ENCODE measurements at regions not wholly inside any gene's neighbourhood (a gene's known extent, or its start where the extent isn't known, plus 50 kb on each side); places are given as distances from the start of the nearest gene placed in this dataset.

GRCh38 chr3:17979911-17980310, 237.5 kb upstream of the TBC1D5 start:
- DNase-seq = no peak

- no peak for DNase-seq
These were observed 236.8 kb upstream of the TBC1D5 start for GRCh38 chr3:17979252-17979651.

DNA sequence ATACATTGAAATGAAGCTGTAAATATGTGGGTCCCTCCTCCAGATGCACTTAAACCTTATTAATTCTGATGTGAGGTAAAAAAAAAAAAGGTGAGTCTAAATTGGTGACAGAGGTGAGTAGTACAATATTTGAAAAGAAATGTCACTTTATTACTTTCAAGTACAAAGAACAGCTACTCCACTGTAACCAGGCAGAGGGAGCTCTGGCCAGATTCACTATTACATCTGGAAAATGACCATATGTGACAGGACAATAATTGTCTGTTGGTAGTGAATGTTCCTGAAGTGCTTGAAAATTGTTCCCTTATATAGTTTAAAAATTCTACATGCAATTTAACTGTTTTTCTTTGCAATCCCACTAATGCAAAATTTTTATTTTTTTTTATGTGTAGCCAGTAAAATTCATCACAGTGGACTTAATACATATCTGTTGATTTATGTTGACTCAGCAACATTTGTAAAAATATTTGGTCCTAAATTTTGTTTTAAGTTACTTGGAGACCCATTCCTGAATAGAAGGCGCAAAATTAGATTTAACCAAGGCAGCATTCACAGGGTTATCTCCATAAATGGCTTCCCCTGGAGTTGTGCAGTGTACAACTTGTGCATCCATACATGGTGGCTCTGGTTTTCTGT, 231.9 kb upstream of the TBC1D5 start:
- no peak for DNase-seq

- DNase-seq = no peak
These were observed 230.8 kb upstream of the TBC1D5 start for GRCh38 chr3:17972959-17973906.

DNA sequence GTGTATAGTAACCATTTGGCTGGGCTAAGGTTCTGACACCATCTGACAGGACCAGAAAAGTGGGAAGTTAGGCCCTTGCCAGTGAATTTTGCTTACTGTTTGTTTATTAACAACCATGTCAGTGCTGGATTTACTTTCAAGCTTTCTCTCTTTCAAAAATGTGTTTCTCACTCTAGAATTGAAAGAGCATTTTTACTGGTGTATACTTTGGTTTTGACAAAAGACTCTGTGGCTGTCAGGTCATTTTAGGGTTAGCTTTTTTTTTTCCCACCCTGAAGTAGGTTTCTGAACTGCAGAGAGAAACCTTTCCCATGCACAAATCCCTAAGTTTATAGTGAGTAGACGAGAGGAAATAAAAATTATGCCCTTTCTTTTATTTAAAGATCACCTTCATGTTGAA, 230.0 kb upstream of the TBC1D5 start:
- no peak for DNase-seq

DNA sequence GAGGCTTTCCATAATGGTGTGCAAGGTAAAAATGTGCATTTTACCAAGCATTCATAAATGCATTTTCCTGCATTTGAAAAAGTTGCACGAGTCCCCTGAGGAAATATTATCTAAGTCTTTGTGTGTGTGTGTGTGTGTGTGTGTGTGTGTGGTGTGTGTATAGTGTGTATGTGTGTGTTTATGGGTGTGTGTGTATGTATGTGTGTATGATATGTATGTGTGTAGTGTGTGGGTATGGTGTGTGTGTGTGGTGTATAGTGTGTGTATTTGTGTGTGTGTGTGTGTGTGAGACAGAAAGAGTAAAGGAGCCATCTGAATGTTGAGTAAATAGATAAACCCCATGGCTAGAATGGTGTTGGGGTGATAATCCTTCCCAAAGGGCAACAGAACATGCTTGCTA, 229.6 kb upstream of the TBC1D5 start:
- DNase-seq = no peak

- DNase-seq = no peak
These were observed 227.6 kb upstream of the TBC1D5 start for GRCh38 chr3:17969985-17970568.

DNA sequence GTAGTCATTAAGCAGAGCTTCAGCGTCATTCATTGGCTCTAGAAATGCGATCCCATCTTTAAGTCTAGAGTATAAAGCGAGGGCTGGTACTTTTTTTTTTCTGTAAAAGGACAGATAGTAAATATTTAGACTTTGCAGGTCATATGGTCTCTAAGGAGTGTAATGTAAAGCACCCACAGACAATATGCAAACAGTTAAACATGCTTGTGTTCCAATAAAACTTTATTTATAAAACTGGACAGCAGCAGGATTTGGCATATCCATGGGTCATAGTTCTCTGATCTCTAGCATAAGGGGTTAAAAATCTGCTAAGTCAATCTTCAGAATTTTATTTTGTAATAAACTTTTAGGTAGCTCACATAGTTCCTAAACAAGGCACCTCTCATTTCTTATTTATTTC, 226.8 kb upstream of the TBC1D5 start:
- no peak for DNase-seq

- no peak for DNase-seq
These were observed 225.6 kb upstream of the TBC1D5 start for GRCh38 chr3:17967953-17968607.

GRCh38 chr3:17967111-17967510, 224.7 kb upstream of the TBC1D5 start:
- no peak for DNase-seq

GRCh38 chr3:17965331-17965730, 222.9 kb upstream of the TBC1D5 start:
- DNase-seq = no peak

- DNase-seq = no peak
These were observed 221.7 kb upstream of the TBC1D5 start for GRCh38 chr3:17964108-17964507.

DNA sequence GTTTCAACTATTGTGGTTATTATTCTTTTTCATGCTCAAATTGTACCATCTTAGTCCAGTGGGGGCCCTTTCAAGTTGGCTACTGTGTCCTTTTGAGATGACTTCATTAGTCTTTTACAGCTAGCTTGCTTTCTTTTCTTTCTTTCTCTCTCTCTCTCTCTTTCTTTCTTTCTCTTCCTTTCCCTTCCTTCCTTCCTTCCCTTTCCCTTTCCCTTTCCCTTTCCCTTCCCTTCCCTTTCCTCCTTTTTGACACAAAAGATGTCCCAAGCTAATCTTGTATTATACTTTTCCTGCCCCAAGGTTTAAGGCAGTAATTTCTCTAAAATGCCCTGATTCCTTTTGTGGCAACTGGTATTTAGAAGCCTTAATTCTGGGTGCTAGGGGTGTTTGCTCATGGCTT, 213.0 kb upstream of the TBC1D5 start:
- no peak for DNase-seq

- no peak for DNase-seq
These were observed 212.4 kb upstream of the TBC1D5 start for GRCh38 chr3:17954801-17955200.

DNA sequence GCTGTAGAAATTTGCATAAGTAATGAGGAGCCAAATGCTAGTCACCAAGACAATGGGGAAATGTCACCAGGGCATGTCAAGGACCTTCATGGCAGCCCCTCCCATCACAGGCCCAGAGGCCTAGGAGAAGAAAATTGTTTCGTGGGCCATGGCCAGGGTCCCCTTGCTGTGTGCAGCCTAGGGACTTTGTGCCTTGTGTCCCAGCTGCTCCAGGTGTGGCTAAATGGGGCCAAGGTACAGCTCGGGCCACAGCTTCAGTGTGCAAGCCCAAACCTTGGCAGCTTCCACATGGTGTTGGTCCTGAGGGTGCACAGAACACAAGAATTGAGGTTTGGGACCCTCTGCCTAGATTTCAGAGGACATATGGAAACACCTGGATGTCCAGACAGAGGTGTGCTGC, 208.8 kb upstream of the TBC1D5 start:
- no peak for DNase-seq

GRCh38 chr3:17949101-17949500, 206.7 kb upstream of the TBC1D5 start:
- DNase-seq = no peak

- no peak for DNase-seq
These were observed 205.4 kb upstream of the TBC1D5 start for GRCh38 chr3:17947833-17948232.

- no peak for DNase-seq
These were observed 204.2 kb upstream of the TBC1D5 start for GRCh38 chr3:17946619-17947018.

DNA sequence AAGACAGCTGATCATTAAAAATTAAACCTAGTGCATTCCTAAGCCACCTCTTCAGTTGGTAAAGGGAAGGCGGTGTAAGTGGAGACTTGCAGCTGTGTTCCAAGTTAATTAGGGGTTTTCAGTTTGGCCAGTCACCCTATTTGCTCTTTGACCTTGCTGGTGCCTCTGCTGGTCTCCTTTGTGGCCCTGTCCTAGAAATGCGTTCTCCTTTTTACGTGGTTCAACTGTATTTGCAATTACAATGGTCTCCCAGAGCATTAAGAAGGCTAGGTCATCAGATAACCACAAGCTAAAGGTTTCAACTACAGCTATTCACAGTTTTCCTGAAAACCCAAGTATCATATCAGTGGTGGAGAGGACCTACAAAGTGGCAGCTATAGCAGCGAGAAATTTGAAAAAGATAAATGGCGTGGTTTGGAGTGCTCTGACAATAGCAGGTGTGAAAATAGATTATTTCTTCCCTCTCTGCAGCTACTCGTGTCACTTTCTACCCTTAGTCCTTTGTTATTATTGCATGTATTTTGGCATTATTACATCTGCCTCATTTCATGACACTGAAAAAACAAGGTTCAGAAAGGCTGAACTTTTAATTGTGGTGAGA, 203.5 kb upstream of the TBC1D5 start:
- DNase-seq = no peak

DNA sequence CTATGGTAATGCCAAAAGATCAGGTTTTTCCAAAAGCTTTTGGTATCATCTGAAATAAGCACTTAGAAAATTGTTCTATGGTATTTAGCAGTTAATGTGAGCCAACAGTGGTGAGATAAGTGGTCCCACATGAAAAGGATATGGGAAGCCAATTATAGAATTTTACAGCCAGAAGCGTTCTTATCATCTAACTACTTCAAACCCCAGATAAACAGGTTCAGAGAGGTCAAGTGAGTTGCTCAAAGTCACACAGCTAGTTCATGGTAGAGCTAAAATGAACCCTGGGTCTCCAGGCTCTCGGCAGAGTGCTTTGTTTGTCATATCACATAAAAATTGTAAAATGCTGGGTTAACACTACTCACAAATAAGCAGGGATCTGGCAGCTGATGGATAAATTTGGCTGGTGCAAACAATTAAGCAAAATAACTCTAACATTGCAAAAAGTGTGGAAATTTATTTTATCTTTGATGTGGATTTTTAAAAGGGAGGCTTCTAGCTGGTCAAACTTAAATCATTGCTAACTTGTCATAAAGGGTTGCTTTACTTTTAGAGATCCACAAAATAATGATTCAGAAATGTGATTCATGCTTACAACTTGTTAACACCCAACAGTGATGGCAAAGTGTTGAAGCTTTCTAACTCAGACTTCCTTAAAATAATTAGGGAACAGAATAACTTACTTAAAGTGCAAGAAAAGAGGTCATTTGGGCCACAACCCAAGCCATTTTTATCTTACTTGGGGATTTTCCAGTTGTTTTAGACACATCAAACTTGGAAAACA, 202.8 kb upstream of the TBC1D5 start:
- DNase-seq = no peak

DNA sequence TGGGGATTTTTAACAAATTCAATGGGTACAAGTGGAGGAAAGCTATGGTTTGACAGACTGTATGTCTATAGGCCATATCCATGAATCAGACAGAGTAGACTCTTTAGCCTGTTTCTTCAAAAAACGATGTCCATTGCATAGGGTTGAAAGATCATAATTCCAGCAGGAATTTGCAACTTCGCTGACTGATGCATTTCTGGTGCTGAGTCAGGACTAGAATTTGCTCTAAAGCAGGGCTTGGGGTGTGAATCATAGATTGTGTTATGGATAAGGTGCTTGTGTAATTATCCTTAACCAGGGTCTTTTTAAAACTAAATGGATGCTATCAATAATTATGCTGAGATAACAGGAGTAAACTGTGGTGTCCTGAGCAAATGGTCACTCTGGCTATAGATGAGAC, 200.4 kb upstream of the TBC1D5 start:
- no peak for DNase-seq

DNA sequence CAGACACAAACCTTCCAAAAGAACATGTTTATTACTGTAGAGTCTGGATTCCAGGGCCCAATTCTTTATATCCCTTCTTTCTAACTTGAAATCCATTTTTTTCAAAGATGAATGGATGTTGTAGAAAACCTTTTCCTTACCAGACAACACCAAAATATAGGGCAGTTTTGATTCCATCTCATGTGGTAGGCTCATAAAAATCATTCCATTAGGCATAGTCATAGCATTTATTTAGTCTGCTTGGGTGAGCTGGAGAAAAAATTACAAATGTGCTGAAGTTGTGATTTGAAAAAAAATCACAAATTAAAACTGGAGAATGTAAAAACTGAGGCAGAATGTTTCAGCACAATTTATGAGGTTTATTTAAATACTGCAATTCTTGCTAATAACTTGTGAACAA, 199.3 kb upstream of the TBC1D5 start:
- no peak for DNase-seq

All from activated CD4-positive, alpha-beta T cell treated with anti-CD3 and anti-CD28 coated beads, Interleukin-2, amount 50 U/mL, for 16 hours (primary cell).